ENCODE measurements at regions not wholly inside any gene's neighbourhood (a gene's known extent, or its start where the extent isn't known, plus 50 kb on each side); places are given as distances from the start of the nearest gene placed in this dataset.

DNA sequence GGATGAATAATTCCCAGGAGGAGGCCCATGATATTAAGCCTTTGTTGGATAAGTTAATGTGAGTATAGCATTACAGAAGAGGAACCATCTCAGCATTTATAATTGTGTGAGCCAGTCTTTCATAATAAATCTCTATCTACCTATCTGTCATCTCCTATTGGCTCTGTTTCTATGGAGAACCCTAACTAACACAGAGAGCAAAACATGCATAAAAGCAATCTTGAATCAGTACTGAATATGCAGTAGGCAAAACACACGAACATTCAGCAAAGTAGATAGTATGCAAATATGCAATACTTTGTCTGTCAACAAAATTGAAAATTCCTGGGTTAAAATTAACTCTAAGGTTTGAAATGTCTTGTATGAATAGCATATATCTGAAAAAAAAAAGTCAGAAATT, 966.3 kb downstream of the DIAPH3 start:
- Histone ChIP-seq H3K36me3 (ENCODE audit: control insufficient read depth, insufficient read depth, low read length) (no peaks in the 10 kb centered on the region), H3K4me1 (ENCODE audit: control insufficient read depth, insufficient read depth, low read length, poor library complexity, severe bottlenecking) (no peaks in the 10 kb centered on the region), H3K27me3 (ENCODE audit: control insufficient read depth, insufficient read depth, low read length) (no peaks in the 10 kb centered on the region), H3K9me3 (ENCODE audit: control insufficient read depth in 2 of 2, low read length in 2 of 2) (no peaks in the 10 kb centered on the region), H3K4me3 (ENCODE audit: low read depth, low read length) (no peak overlapping the region), H3K27ac (ENCODE audit: insufficient read depth, low read length, poor library complexity, severe bottlenecking) (no peak overlapping the region)
- H3K4me3 Mint-ChIP-seq, result no peak overlapping the region
- H3K36me3 Mint-ChIP-seq, result no peaks in the 10 kb centered on the region
- no peaks in the 10 kb centered on the region for H3K27me3 Mint-ChIP-seq
- DNase-seq (no peak), ATAC-seq (ENCODE audit: low read depth in 2 of 2) (no peak)
- peaks cover 0 to 9% (median 3%) of the 10 kb centered on the region in 7 donors for H3K9me3 Mint-ChIP-seq
- H3K4me1 Mint-ChIP-seq, result no peaks in the 10 kb centered on the region
- no peak overlapping the region for H3K27ac Mint-ChIP-seq

DNA sequence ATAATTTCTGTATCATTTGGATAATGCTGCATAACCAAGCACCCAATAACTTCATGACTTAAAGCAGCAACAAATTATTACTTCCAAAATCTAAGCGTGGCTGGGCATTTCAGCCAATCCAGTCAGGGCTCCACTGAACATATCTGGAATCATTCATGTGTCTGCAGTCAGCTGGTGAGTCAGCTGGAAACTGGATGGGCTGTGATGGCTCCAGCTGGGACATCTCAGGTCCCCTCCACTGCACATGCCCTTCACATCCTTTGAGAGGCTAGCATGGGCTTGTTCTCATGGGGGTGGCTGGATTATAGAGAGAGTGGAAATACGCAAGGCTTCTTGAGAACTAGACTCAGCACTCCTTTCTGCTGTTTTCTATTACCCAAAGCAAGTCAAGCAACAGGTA, 961.9 kb downstream of the DIAPH3 start:
- peaks cover 0 to 9% (median 2%) of the 10 kb centered on the region in 7 donors for H3K9me3 Mint-ChIP-seq
- Histone ChIP-seq H3K4me1 (ENCODE audit: control insufficient read depth, insufficient read depth, low read length, poor library complexity, severe bottlenecking) (no peaks in the 10 kb centered on the region), H3K36me3 (ENCODE audit: control insufficient read depth, insufficient read depth, low read length) (no peaks in the 10 kb centered on the region), H3K4me3 (ENCODE audit: low read depth, low read length) (no peak overlapping the region), H3K9me3 (ENCODE audit: control insufficient read depth in 2 of 2, low read length in 2 of 2) (no peaks in the 10 kb centered on the region), H3K27ac (ENCODE audit: insufficient read depth, low read length, poor library complexity, severe bottlenecking) (no peak overlapping the region), H3K27me3 (ENCODE audit: control insufficient read depth, insufficient read depth, low read length) (no peaks in the 10 kb centered on the region)
- H3K27me3 Mint-ChIP-seq, result no peaks in the 10 kb centered on the region
- H3K4me3 Mint-ChIP-seq, result no peak overlapping the region
- DNase-seq (no peak), ATAC-seq (ENCODE audit: low read depth in 2 of 2) (no peak)
- no peak overlapping the region for H3K27ac Mint-ChIP-seq
- H3K4me1 Mint-ChIP-seq, result no peaks in the 10 kb centered on the region
- no peaks in the 10 kb centered on the region for H3K36me3 Mint-ChIP-seq

DNA sequence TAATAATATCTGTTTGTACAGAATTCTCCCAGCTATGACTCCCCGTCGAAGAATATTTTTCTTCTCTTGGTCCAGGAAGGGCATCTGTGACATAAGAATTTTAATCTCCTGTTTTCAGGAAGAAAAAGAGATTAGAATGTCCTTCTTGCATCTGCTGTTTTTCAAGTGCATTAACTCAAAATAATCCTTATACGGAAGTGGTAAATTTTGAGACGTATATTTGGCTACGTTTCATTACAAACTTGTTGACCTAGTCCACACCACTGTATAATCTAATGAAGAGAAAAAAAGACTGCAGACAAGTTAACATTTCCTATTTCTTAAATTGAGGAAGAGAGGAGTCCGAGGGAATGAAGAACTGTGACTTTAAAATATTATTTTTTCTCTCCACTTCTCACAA, 959.9 kb downstream of the DIAPH3 start:
- H3K27me3 ChIP-seq (ENCODE audit: control insufficient read depth, insufficient read depth, low read length), result no peaks in the 10 kb centered on the region
- DNase-seq (no peak), ATAC-seq (ENCODE audit: low read depth in 2 of 2) (no peak)
- H3K36me3 ChIP-seq (ENCODE audit: control insufficient read depth, insufficient read depth, low read length), result no peaks in the 10 kb centered on the region
- Mint-ChIP-seq H3K4me1 (no peaks in the 10 kb centered on the region), H3K9me3 (peaks cover 0 to 5% (median 0%) of the 10 kb centered on the region in 7 donors), H3K36me3 (no peaks in the 10 kb centered on the region), H3K27ac (no peak overlapping the region), H3K27me3 (no peaks in the 10 kb centered on the region), H3K4me3 (no peak overlapping the region)
- no peak overlapping the region for H3K27ac ChIP-seq (ENCODE audit: insufficient read depth, low read length, poor library complexity, severe bottlenecking)
- no peaks in the 10 kb centered on the region for H3K9me3 ChIP-seq (ENCODE audit: control insufficient read depth in 2 of 2, low read length in 2 of 2)
- H3K4me3 ChIP-seq (ENCODE audit: low read depth, low read length), result no peak overlapping the region
- no peaks in the 10 kb centered on the region for H3K4me1 ChIP-seq (ENCODE audit: control insufficient read depth, insufficient read depth, low read length, poor library complexity, severe bottlenecking)

DNA sequence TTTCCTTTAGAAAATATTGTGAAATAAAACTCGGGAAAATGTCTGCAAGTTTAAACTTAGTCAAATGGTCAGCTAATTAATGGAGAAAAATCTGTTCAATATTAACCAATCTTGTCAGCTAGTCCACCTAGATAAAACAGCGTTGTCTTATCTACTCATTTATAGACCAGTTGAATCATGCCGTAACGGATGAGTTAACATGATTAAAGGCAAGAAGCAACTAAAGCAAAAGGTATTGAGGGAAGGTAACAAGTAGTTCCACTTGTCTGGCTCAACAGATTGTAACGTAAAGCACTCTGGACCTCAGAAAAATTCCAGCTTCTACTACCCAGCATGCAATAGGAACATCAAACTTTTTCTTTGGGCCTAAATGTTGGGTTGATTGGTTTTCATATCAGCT, 958.2 kb downstream of the DIAPH3 start:
- no peak for ATAC-seq (ENCODE audit: low read depth in 2 of 2)
- Mint-ChIP-seq H3K4me3 (no peak overlapping the region), H3K27ac (no peak overlapping the region), H3K27me3 (no peaks in the 10 kb centered on the region), H3K9me3 (peaks cover 0 to 2% (median 0%) of the 10 kb centered on the region in 7 donors), H3K36me3 (no peaks in the 10 kb centered on the region), H3K4me1 (no peaks in the 10 kb centered on the region)
- Histone ChIP-seq H3K9me3 (ENCODE audit: control insufficient read depth in 2 of 2, low read length in 2 of 2) (no peaks in the 10 kb centered on the region), H3K27me3 (ENCODE audit: control insufficient read depth, insufficient read depth, low read length) (no peaks in the 10 kb centered on the region), H3K4me3 (ENCODE audit: low read depth, low read length) (no peak overlapping the region), H3K4me1 (ENCODE audit: control insufficient read depth, insufficient read depth, low read length, poor library complexity, severe bottlenecking) (no peaks in the 10 kb centered on the region), H3K36me3 (ENCODE audit: control insufficient read depth, insufficient read depth, low read length) (no peaks in the 10 kb centered on the region), H3K27ac (ENCODE audit: insufficient read depth, low read length, poor library complexity, severe bottlenecking) (no peak overlapping the region)
- DNase-seq, result no peak

DNA sequence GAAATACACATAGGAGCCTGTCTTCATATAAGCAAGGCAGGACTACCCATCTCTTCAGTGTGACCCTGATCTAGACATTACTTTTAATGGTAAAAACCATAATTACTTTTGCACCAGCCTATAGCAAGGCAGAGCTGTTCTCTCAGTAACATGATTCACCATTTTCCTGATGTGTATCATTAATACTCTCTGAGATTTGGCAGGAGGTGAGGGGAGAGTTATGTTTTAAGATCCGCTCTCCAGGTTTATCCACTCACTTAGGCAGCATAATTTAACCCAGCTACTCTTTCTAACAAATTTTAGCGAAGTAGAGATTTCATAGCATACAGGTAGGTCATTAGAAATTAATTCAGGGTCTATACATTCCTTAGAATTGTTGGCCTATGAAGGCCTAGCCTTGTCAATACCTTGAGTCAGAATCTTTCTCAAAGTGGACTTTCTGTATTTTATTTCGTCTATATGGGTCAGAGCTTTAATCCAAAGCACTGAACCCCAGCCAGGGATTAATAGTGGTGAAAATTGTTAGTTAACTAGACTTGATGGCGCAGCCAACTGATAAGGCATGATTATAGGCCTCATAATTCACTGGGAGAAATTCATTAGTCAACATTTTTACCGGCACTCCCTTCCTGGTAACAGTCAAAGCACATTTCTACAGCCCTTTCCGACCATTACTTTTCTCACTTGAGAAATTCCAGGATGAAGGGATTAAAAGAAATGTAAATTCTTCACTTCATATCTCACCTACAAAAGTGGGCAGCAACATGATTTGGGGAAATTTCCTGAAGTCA, 955.1 kb downstream of the DIAPH3 start:
- Mint-ChIP-seq H3K4me1 (no peaks in the 10 kb centered on the region), H3K27me3 (no peaks in the 10 kb centered on the region), H3K4me3 (no peak overlapping the region), H3K36me3 (no peaks in the 10 kb centered on the region), H3K27ac (no peak overlapping the region), H3K9me3 (peaks cover 0 to 1% (median 0%) of the 10 kb centered on the region in 7 donors)
- Histone ChIP-seq H3K4me3 (ENCODE audit: low read depth, low read length) (no peak overlapping the region), H3K27ac (ENCODE audit: insufficient read depth, low read length, poor library complexity, severe bottlenecking) (no peak overlapping the region), H3K4me1 (ENCODE audit: control insufficient read depth, insufficient read depth, low read length, poor library complexity, severe bottlenecking) (no peaks in the 10 kb centered on the region), H3K36me3 (ENCODE audit: control insufficient read depth, insufficient read depth, low read length) (no peaks in the 10 kb centered on the region), H3K27me3 (ENCODE audit: control insufficient read depth, insufficient read depth, low read length) (no peaks in the 10 kb centered on the region), H3K9me3 (ENCODE audit: control insufficient read depth in 2 of 2, low read length in 2 of 2) (no peaks in the 10 kb centered on the region)
- DNase-seq, result no peak
- no peak for ATAC-seq (ENCODE audit: low read depth in 2 of 2)

DNA sequence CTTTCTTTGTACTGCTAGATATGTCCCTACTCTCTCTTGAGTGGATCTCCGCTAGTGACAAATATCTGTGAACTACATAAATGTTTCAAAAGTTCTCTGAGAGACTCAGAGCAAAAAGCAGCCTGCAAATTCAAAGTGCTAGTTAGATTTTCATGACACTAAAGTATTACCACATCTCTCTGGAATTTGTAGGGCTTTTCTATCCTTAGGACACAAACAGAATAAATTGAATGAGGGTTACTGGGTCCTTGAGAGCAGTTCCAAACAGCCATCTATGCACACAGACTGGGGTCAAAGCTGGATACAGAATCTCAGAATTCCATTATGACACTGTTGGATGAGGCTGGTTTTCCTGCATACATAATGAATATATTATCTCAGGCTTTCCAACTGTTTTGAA, 953.2 kb downstream of the DIAPH3 start:
- H3K27me3 Mint-ChIP-seq, result no peaks in the 10 kb centered on the region

DNA sequence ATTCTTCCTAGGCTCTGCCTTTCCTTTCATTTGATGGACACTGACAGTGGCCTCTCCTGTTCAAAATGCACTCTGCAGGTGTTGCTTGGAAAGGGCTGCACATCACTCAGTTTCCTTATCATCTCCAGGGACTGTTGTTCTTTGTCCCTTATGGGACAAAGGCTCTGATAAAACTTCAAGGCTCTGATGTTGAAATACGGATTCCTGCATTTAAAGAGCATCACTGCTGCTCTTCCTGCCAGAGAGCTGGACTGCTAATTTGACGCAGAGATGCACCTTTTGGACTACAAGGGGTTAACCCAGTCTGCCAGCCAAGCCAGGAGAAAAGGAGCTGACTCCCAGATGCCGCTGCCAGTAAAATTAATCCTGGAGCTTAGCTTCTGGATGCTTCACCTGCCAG, 952.1 kb downstream of the DIAPH3 start:
- Histone ChIP-seq H3K4me3 (ENCODE audit: low read depth, low read length) (no peak overlapping the region), H3K27me3 (ENCODE audit: control insufficient read depth, insufficient read depth, low read length) (no peaks in the 10 kb centered on the region), H3K4me1 (ENCODE audit: control insufficient read depth, insufficient read depth, low read length, poor library complexity, severe bottlenecking) (no peaks in the 10 kb centered on the region), H3K9me3 (ENCODE audit: control insufficient read depth in 2 of 2, low read length in 2 of 2) (no peaks in the 10 kb centered on the region), H3K27ac (ENCODE audit: insufficient read depth, low read length, poor library complexity, severe bottlenecking) (no peak overlapping the region), H3K36me3 (ENCODE audit: control insufficient read depth, insufficient read depth, low read length) (no peaks in the 10 kb centered on the region)
- no peaks in the 10 kb centered on the region for H3K27me3 Mint-ChIP-seq
- DNase-seq (no peak), ATAC-seq (ENCODE audit: low read depth in 2 of 2) (no peak)
- peaks cover 0 to 6% (median 0%) of the 10 kb centered on the region in 7 donors for H3K9me3 Mint-ChIP-seq
- no peak overlapping the region for H3K27ac Mint-ChIP-seq
- no peak overlapping the region for H3K4me3 Mint-ChIP-seq
- no peaks in the 10 kb centered on the region for H3K36me3 Mint-ChIP-seq
- H3K4me1 Mint-ChIP-seq, result no peaks in the 10 kb centered on the region

More for the DNA sequence above, 953.2 kb downstream of the DIAPH3 start:
- Mint-ChIP-seq H3K4me1 (no peaks in the 10 kb centered on the region), H3K4me3 (no peak overlapping the region), H3K36me3 (no peaks in the 10 kb centered on the region), H3K9me3 (peaks cover 0 to 1% (median 0%) of the 10 kb centered on the region in 7 donors), H3K27ac (no peak overlapping the region)
- Histone ChIP-seq H3K4me3 (ENCODE audit: low read depth, low read length) (no peak overlapping the region), H3K4me1 (ENCODE audit: control insufficient read depth, insufficient read depth, low read length, poor library complexity, severe bottlenecking) (no peaks in the 10 kb centered on the region), H3K27ac (ENCODE audit: insufficient read depth, low read length, poor library complexity, severe bottlenecking) (no peak overlapping the region), H3K36me3 (ENCODE audit: control insufficient read depth, insufficient read depth, low read length) (no peaks in the 10 kb centered on the region), H3K9me3 (ENCODE audit: control insufficient read depth in 2 of 2, low read length in 2 of 2) (no peaks in the 10 kb centered on the region), H3K27me3 (ENCODE audit: control insufficient read depth, insufficient read depth, low read length) (no peaks in the 10 kb centered on the region)
- DNase-seq (no peak), ATAC-seq (ENCODE audit: low read depth in 2 of 2) (no peak)

DNA sequence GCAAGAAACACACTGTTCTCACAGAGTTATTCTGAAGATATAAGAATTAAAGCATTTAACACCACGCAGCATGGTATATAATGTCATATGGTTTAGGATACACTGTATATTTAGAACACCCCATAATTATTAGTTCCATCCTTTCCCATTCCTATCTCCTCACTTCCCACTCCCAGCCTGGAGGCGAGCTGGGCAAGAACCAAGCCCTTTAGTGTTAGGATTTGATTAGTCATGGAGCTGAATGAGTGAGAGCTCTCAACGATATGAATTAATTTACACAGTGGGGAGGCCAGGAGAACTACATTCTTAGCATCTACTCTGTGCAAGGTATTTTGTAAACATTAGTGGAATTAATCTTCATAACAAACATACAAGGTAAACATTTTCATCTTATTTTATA, 934.3 kb downstream of the DIAPH3 start:
- Histone ChIP-seq H3K27me3 (ENCODE audit: control insufficient read depth, insufficient read depth, low read length) (no peaks in the 10 kb centered on the region), H3K36me3 (ENCODE audit: control insufficient read depth, insufficient read depth, low read length) (no peaks in the 10 kb centered on the region), H3K4me1 (ENCODE audit: control insufficient read depth, insufficient read depth, low read length, poor library complexity, severe bottlenecking) (no peaks in the 10 kb centered on the region), H3K4me3 (ENCODE audit: low read depth, low read length) (no peak overlapping the region), H3K9me3 (ENCODE audit: control insufficient read depth in 2 of 2, low read length in 2 of 2) (no peaks in the 10 kb centered on the region), H3K27ac (ENCODE audit: insufficient read depth, low read length, poor library complexity, severe bottlenecking) (no peak overlapping the region)
- Mint-ChIP-seq H3K27me3 (no peaks in the 10 kb centered on the region), H3K4me1 (no peaks in the 10 kb centered on the region), H3K4me3 (no peak overlapping the region), H3K27ac (no peak overlapping the region), H3K9me3 (peaks cover 0 to 9% (median 2%) of the 10 kb centered on the region in 7 donors), H3K36me3 (no peaks in the 10 kb centered on the region)
- ATAC-seq (ENCODE audit: low read depth in 2 of 2), result no peak
- DNase-seq, result no peak
